ENCODE measurements at regions not wholly inside any gene's neighbourhood (a gene's known extent, or its start where the extent isn't known, plus 50 kb on each side); places are given as distances from the start of the nearest gene placed in this dataset.

- TF ChIP-seq JUND (IDR thresholded peaks at IDR 0.05) (no peak), CTCF (IDR thresholded peaks at IDR 0.05; ENCODE audit: low read depth, low read length, missing input control) (no peak), TAF1 (conservative IDR thresholded peaks at IDR 0.05) (no peak), REST (IDR thresholded peaks at IDR 0.05) (no peak), NR2F2 (IDR thresholded peaks at IDR 0.05) (no peak), RAD21 (IDR thresholded peaks at IDR 0.05) (no peak), YY1 (IDR thresholded peaks at IDR 0.05) (no peak), ATF3 (IDR thresholded peaks at IDR 0.05) (no peak), GABPA (IDR thresholded peaks at IDR 0.05 in 1 of 2, conservative IDR thresholded peaks at IDR 0.05 in 1 of 2) (no peak)
Measured at GRCh38 chr2:226625946-226626345, 173.7 kb downstream of the IRS1 start.

All from liver (tissue), 3 donors.